Kidney (tissue), 13 donors: ENCODE measurements at regions not wholly inside any gene's neighbourhood (a gene's known extent, or its start where the extent isn't known, plus 50 kb on each side); places are given as distances from the start of the nearest gene placed in this dataset.
"Not testable (repeated sequence)": the region's sequence is repeated elsewhere in the genome, so short reads cannot be mapped to it uniquely, and the experiment has no call there.

ENCODE experiments used
- DNase-seq, 5 donors: peaks; one replicate each; pipeline ENCODE4 v3.0.0-alpha.2; 2013 to 2020
- FAIRE-seq: peaks from 2 replicates; lab custom pipeline; 2012; peaks lifted over from hg19 to GRCh38; lab: Jason Lieb, UNC
- H3K27ac ChIP-seq, 2 donors: one replicate each; pipeline ENCODE4 v1.7.0; 2013; ENCODE audit warnings: low read depth in 2 of 2, low read length in 2 of 2, inconsistent platforms in 1 of 2
- H3K27me3 ChIP-seq: one replicate; pipeline ENCODE4 v1.7.1; 2013; ENCODE audit warnings: low read length, inconsistent platforms; ENCODE audit not compliant: control insufficient read depth, insufficient read depth
- H3K36me3 ChIP-seq, 3 donors: one replicate each; pipeline versions ENCODE4 v1.7.0 to v1.7.1; 2013; ENCODE audit warnings: low read length in 3 of 3, control low read depth in 1 of 3, inconsistent platforms in 1 of 3; ENCODE audit not compliant: insufficient read depth in 3 of 3, control insufficient read depth in 2 of 3
- H3K4me1 ChIP-seq, 3 donors: one replicate each; pipeline versions ENCODE4 v1.7.0 to v1.7.1; 2013; ENCODE audit warnings: low read length in 3 of 3, inconsistent platforms in 1 of 3, low read depth in 1 of 3; ENCODE audit not compliant: control insufficient read depth in 2 of 3, insufficient read depth in 2 of 3
- H3K4me3 ChIP-seq, 3 donors: one replicate each; pipeline versions ENCODE4 v1.7.0 to v1.8.1; 2013; ENCODE audit warnings: low read length in 3 of 3, control low read depth in 1 of 3, inconsistent platforms in 1 of 3
- H3K9ac ChIP-seq, 3 donors: one replicate each; pipeline versions ENCODE4 v1.7.0 to v1.7.1; 2013; ENCODE audit warnings: low read length in 3 of 3, control low read depth in 1 of 3, inconsistent platforms in 1 of 3
- H3K9me3 ChIP-seq, 3 donors: one replicate each; pipeline versions ENCODE4 v1.7.0 to v1.7.1; 2013; ENCODE audit warnings: low read length in 3 of 3, control low read depth in 1 of 3, inconsistent platforms in 1 of 3; ENCODE audit not compliant: control insufficient read depth in 2 of 3, insufficient read depth in 1 of 3
- intact Hi-C: fragments of 100-400 bp; cut with DNase I; formaldehyde crosslinking; loops from one replicate; pipeline ENCODE4 v1.11.1; 2022
- TF ChIP-seq, protein P1 (sequence below): IDR thresholded peaks from 3 replicates; pipeline ENCODE4 v1.5.1; 2012; ENCODE audit warnings: mild to moderate bottlenecking, moderate library complexity, borderline replicate concordance; ENCODE audit not compliant: insufficient read depth; ENCODE audit errors: extremely low read depth
- donor health status: control.
- donor health status: control.
- donor health status: control.
- donor health status: control.
- donor health status: control.
- donor health status: DM: yes; HTN: yes; CAD: no.
- donor health status: Normal renal cell carcinoma (clear cell type).

DNA sequence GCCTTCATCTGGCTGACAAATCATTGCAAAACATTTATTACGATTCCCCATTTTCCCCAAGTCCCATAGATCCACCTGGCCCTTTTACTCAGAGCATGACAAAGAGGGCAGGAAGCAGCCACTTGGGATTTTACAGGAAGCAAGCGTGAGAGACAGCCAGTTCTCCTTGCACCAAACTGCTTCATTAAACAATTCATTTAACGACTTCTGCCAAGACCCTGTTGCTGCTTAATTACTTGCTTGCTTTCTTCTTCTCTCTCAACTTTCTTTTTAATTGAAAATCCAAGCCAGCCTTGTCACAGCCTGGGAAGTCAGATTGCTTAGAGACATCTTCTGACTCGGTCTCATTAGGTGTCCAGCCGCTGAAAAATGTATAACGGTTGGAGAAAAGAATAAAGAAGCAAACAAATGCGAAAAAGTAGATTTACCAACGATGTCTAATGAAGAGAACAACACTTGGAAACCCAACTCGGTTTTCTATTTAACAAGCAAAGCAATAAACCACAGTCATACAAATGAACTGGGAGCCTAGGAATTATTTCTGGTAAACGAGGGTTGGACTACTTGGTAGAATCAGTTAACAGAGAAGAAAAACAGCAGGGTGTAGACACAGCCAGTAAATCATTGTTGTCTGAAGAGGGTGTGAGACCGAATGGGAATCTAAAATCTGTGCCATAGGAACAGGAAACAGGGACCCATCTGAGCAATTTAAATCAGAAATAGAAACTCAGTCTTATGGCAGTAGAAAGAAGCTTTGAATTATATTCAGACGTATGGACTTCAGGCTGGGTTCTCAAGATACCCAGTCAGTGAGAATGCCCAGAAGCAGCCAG, 298.3 kb downstream of the LRRC3B start:
- DNase-seq: peak in 3 of 5 donors; percentile 11 to 47 (median 20)
- Histone ChIP-seq H3K27ac (no peak overlapping the region), H3K27me3 (no peaks in the 10 kb centered on the region), H3K4me1 (no peaks in the 10 kb centered on the region), H3K9ac (no peak overlapping the region), H3K36me3 (no peaks in the 10 kb centered on the region), H3K4me3 (no peak overlapping the region), H3K9me3 (no peaks in the 10 kb centered on the region)
- TF ChIP-seq, protein P1, sequence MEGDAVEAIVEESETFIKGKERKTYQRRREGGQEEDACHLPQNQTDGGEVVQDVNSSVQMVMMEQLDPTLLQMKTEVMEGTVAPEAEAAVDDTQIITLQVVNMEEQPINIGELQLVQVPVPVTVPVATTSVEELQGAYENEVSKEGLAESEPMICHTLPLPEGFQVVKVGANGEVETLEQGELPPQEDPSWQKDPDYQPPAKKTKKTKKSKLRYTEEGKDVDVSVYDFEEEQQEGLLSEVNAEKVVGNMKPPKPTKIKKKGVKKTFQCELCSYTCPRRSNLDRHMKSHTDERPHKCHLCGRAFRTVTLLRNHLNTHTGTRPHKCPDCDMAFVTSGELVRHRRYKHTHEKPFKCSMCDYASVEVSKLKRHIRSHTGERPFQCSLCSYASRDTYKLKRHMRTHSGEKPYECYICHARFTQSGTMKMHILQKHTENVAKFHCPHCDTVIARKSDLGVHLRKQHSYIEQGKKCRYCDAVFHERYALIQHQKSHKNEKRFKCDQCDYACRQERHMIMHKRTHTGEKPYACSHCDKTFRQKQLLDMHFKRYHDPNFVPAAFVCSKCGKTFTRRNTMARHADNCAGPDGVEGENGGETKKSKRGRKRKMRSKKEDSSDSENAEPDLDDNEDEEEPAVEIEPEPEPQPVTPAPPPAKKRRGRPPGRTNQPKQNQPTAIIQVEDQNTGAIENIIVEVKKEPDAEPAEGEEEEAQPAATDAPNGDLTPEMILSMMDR: no peak
- intact Hi-C loops: no loop called here
- FAIRE-seq: no peak

DNA sequence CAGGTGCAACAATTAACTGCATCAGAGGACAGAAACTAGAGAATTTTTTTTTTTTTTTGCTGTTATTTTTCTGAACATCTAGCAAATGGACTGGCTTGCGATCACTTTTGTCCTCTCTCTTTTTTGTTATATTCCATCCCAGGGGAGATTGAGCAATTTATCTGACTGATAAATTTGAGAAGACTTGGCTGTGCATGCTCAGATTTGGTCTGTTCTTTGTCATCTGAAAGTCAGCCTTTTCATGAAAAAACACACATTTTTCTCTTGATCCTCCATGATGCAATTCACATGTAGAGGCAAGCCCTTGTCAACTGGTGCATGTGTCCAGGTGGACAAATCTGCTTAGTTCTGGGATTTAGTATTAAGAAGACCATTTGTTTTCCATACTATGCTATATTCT, 309.3 kb downstream of the LRRC3B start:
- Histone ChIP-seq H3K9ac (no peak overlapping the region), H3K9me3 (no peaks in the 10 kb centered on the region), H3K27ac (no peak overlapping the region), H3K4me3 (no peak overlapping the region), H3K36me3 (no peaks in the 10 kb centered on the region), H3K27me3 (no peaks in the 10 kb centered on the region), H3K4me1 (no peaks in the 10 kb centered on the region)
- TF ChIP-seq, protein P1: no peak
- no peak for FAIRE-seq
- intact Hi-C loops: no loop called here
- peak in 1 of 5 donors; percentile 5 for DNase-seq

DNA sequence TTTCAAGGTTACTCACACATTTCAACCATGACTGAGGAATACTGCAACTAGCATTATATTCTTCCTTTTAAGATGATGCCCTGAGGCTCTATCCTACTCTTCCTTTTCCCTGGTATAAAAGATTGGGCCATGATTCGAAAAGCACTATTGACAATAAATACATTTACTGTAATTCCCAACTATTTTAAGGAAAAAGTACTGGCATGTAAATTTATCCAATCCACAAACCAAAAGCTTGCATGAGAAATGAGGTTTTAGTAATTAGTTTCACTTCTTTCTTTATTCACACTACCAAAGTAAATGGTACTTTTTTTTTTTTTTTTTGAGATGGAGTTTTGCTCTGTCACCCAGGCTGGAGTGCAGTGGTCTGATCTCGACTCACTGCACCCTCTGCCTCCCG, 310.2 kb downstream of the LRRC3B start:
- Histone ChIP-seq H3K9me3 (no peaks in the 10 kb centered on the region), H3K4me3 (no peak overlapping the region), H3K4me1 (no peaks in the 10 kb centered on the region), H3K36me3 (no peaks in the 10 kb centered on the region), H3K27ac (no peak overlapping the region), H3K27me3 (no peaks in the 10 kb centered on the region), H3K9ac (no peak overlapping the region)
- DNase-seq: no peak
- intact Hi-C loops: no loop called here
- TF ChIP-seq, protein P1: no peak
- no peak for FAIRE-seq

DNA sequence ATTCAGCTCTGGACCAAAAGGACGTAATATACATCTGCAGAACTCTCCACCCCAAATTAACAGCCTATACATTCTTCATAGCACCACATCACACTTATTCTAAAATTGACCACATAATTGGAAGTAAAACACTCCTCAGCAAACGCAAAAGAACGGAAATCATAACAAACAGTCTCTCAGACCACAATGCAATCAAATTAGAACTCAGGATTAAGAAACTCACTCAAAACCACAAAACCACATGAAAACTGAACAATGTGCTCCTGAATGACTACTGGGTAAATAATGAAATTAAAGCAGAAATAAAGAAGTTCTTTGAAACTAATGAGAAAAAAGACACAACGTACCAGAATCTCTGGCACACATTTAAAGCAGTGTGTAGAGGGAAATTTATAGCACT, 322.9 kb downstream of the LRRC3B start:
- H3K9ac ChIP-seq, H3K27me3 ChIP-seq, FAIRE-seq, H3K27ac ChIP-seq, intact Hi-C loops, H3K4me3 ChIP-seq, DNase-seq, H3K4me1 ChIP-seq, H3K9me3 ChIP-seq, H3K36me3 ChIP-seq: not testable (repeated sequence)
